VCaP (cell line): ENCODE measurements at regions not wholly inside any gene's neighbourhood (a gene's known extent, or its start where the extent isn't known, plus 50 kb on each side); places are given as distances from the start of the nearest gene placed in this dataset.

Source experiments
- H3K27ac ChIP-seq: fragments of 450-650 bp; 2 replicates; pipeline ENCODE4 v1.5.1; 2017
- TF ChIP-seq, protein P1 (sequence below): fragments of 450-650 bp; conservative IDR thresholded peaks from 2 replicates; pipeline ENCODE4 v1.5.1; 2017; ENCODE audit warnings: mild to moderate bottlenecking, moderate library complexity

DNA sequence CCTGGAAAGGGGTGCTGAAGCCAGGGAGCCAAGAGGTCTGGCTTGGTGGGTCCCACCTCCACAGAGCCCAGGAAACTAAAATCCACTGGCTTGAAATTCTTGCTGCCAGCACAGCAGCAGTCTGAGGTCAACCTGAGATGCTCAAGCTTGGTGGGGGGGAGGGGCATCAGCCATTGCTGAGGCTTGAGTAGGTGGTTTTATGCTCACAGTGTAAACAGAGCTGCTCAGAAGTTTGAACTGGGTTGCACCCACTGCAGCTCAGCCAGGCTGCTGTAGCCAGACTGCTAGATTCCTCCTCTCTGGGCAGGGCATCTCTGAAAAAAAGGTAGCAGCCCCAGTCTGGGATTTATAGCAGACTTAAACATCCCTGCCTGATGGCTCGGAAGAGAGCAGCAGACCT is 55.5 kb upstream of the FBXL17 start:
- TF ChIP-seq, protein P1, sequence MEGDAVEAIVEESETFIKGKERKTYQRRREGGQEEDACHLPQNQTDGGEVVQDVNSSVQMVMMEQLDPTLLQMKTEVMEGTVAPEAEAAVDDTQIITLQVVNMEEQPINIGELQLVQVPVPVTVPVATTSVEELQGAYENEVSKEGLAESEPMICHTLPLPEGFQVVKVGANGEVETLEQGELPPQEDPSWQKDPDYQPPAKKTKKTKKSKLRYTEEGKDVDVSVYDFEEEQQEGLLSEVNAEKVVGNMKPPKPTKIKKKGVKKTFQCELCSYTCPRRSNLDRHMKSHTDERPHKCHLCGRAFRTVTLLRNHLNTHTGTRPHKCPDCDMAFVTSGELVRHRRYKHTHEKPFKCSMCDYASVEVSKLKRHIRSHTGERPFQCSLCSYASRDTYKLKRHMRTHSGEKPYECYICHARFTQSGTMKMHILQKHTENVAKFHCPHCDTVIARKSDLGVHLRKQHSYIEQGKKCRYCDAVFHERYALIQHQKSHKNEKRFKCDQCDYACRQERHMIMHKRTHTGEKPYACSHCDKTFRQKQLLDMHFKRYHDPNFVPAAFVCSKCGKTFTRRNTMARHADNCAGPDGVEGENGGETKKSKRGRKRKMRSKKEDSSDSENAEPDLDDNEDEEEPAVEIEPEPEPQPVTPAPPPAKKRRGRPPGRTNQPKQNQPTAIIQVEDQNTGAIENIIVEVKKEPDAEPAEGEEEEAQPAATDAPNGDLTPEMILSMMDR: no peak
- no peak overlapping the region for H3K27ac ChIP-seq

DNA sequence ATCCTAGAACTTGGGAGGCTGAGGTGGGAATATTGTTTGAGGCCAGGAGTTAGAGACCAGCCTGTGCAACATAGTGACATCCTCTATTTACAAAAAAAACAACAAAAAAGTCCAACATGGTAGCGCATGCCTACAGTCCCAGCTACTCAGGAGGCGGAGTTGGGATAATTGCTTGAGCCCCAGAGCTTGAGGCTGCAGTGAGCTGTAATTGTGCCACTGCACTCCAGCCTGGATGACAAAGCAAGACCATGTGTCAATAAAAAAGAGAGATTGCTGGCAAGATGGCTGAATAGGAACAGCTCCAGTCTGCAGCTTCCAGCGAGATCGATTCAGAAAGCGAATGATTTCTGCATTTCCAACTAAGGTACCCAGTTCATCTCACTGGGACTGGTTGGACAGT is 54.8 kb upstream of the FBXL17 start:
- H3K27ac ChIP-seq: no peak overlapping the region
- TF ChIP-seq, protein P1: no peak

DNA sequence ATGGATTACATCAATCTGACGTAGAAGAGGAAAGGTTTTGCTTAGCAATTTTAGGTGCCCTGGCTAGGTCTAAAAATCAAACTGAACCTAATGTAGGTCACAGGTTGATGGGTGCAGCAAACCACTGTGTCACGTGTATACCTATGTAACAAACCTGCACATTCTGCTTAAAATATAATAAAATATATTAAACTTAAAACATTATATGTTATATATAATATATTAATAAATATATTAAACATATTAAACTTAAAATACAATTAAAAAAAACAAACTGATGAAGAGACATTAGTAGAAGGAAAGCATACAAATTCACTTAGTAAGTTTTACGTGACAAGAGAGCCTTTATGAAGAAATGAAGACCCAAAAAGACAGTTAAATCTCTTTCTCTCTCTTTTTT is 51.7 kb upstream of the FBXL17 start:
- TF ChIP-seq, protein P1: no peak

DNA sequence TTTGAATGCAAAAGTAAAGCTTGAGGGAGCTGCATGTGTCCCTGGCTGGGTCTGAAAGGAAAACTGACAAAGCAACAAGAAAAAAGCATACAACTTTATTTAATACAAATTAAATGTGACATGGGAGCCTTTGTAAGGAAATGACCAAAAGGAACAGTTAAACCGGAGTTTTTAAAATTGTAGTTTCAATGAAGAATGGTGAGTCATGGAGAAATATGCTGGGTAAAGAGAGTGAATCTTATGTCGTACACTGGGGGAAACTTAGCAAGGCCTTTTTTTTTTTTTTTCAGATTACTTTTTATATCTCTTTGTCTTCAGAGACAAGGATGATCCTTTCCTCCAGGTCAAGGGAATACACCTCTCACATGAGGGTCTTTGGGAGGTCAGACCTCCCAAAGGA is 50.1 kb upstream of the FBXL17 start:
- no peak overlapping the region for H3K27ac ChIP-seq
- TF ChIP-seq, protein P1: no peak

More for the DNA sequence above, 51.7 kb upstream of the FBXL17 start:
- H3K27ac ChIP-seq: no peak overlapping the region
